OCI-LY7 (cell line): ENCODE measurements at regions not wholly inside any gene's neighbourhood (a gene's known extent, or its start where the extent isn't known, plus 50 kb on each side); places are given as distances from the start of the nearest gene placed in this dataset.

Experiments used
- BruUV-seq: library from RNA; stranded (reverse); fragments of 400-500 nt; replicated peaks from 2 replicates; lab custom pipeline; 2021; lab: Mats Ljungman, UMichigan
- CTCF ChIA-PET: fragments of 300-600 bp; sonication (Branson Sonifier 250); formaldehyde crosslinking; loops from one replicate; lab custom pipeline; 2022; ENCODE audit warnings: antibody characterized with exemption; ENCODE audit not compliant: unreplicated experiment; lab: Charles Lee
- POLR2A ChIA-PET: fragments of 300-600 bp; sonication (Branson Sonifier 250); formaldehyde crosslinking; loops from one replicate; lab custom pipeline; 2022; ENCODE audit warnings: antibody characterized with exemption; lab: Charles Lee
- DNase-seq: peaks from one replicate; pipeline ENCODE4 v3.0.0-alpha.2; 2015; ENCODE audit warnings: low spot score
- H2AFZ ChIP-seq: fragments of 200-600 bp; sonication (generic), shearing (Covaris generic); 2 replicates; pipeline ENCODE4 v1.6.1; 2014; ENCODE audit warnings: mild to moderate bottlenecking, antibody characterized with exemption, low read length, moderate library complexity
- H3K27ac ChIP-seq: fragments of 200-600 bp; sonication (generic); 2 replicates; pipeline ENCODE4 v1.5.1; 2014; ENCODE audit warnings: mixed run types, low read depth, mild to moderate bottlenecking, moderate library complexity, low read length, inconsistent platforms; ENCODE audit not compliant: poor library complexity, severe bottlenecking
- H3K36me3 ChIP-seq: fragments of 200-600 bp; sonication (generic); 2 replicates; pipeline ENCODE4 v1.6.1; 2014; ENCODE audit warnings: mild to moderate bottlenecking, antibody characterized with exemption, low read length, moderate library complexity, mixed read lengths; ENCODE audit not compliant: insufficient read depth
- H3K4me1 ChIP-seq: fragments of 200-600 bp; sonication (generic); 2 replicates; pipeline ENCODE4 v1.5.1; 2014; ENCODE audit warnings: mild to moderate bottlenecking, low read length; ENCODE audit not compliant: insufficient read depth, poor library complexity, severe bottlenecking
- H3K4me2 ChIP-seq: fragments of 200-600 bp; sonication (generic); 2 replicates; pipeline ENCODE4 v1.6.1; 2014; ENCODE audit warnings: mild to moderate bottlenecking, low read length
- H3K4me3 ChIP-seq: fragments of 200-600 bp; sonication (generic); 2 replicates; pipeline ENCODE4 v1.5.1; 2014; ENCODE audit warnings: mild to moderate bottlenecking, low read depth, low read length; ENCODE audit not compliant: poor library complexity, severe bottlenecking
- H3K79me2 ChIP-seq: fragments of 200-600 bp; sonication (generic); 2 replicates; pipeline ENCODE4 v1.6.1; 2016; ENCODE audit warnings: low read depth, mild to moderate bottlenecking, low read length, moderate library complexity, mixed read lengths; ENCODE audit not compliant: insufficient read depth
- H3K9me2 ChIP-seq: fragments of 200-600 bp; sonication (generic); 2 replicates; pipeline ENCODE4 v1.6.1; 2016; ENCODE audit warnings: mild to moderate bottlenecking, low read length, mixed read lengths; ENCODE audit not compliant: insufficient read depth
- H3K9me3 ChIP-seq: fragments of 200-600 bp; sonication (generic); 2 replicates; pipeline ENCODE4 v1.6.1; 2014; ENCODE audit warnings: mild to moderate bottlenecking, mixed run types, low read length, mixed read lengths
- H4K20me1 ChIP-seq: fragments of 200-600 bp; sonication (generic); 2 replicates; pipeline ENCODE4 v1.6.1; 2014; ENCODE audit warnings: mild to moderate bottlenecking, antibody characterized with exemption, low read length, moderate library complexity, mixed read lengths; ENCODE audit not compliant: insufficient read depth
- EZH2phosphoT487 ChIP-seq: fragments of 200-600 bp; sonication (generic); IDR thresholded peaks from 2 replicates; pipeline ENCODE4 v1.6.1; 2018; ENCODE audit warnings: low read depth, borderline replicate concordance, mild to moderate bottlenecking, mixed run types, antibody characterized with exemption, low read length, moderate library complexity, mixed read lengths
- intact Hi-C: fragments of 100-400 bp; cut with micrococcal nuclease; formaldehyde crosslinking; loops from one replicate; pipeline ENCODE4 v1.10.0; 2022; ENCODE audit not compliant: unreplicated experiment
- TF ChIP-seq, protein P1 (sequence below): fragments of 200-600 bp; sonication (generic); conservative IDR thresholded peaks from 2 replicates; pipeline ENCODE4 v1.5.1; 2014; ENCODE audit warnings: mild to moderate bottlenecking, antibody characterized with exemption, low read length, moderate library complexity, mixed read lengths

- intact Hi-C loops = no loop called here
- no peaks in the 10 kb centered on the region for H3K4me1 ChIP-seq
- no peak overlapping the region for H3K4me2 ChIP-seq
- no peak for TF ChIP-seq EZH2phosphoT487
- TF ChIP-seq, protein P1, sequence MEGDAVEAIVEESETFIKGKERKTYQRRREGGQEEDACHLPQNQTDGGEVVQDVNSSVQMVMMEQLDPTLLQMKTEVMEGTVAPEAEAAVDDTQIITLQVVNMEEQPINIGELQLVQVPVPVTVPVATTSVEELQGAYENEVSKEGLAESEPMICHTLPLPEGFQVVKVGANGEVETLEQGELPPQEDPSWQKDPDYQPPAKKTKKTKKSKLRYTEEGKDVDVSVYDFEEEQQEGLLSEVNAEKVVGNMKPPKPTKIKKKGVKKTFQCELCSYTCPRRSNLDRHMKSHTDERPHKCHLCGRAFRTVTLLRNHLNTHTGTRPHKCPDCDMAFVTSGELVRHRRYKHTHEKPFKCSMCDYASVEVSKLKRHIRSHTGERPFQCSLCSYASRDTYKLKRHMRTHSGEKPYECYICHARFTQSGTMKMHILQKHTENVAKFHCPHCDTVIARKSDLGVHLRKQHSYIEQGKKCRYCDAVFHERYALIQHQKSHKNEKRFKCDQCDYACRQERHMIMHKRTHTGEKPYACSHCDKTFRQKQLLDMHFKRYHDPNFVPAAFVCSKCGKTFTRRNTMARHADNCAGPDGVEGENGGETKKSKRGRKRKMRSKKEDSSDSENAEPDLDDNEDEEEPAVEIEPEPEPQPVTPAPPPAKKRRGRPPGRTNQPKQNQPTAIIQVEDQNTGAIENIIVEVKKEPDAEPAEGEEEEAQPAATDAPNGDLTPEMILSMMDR = 0 out of 2 replicates have a peak, but pooled peaks have one; percentile 20
- H3K36me3 ChIP-seq = no peaks in the 10 kb centered on the region
- no peak overlapping the region for H2AFZ ChIP-seq
- CTCF ChIA-PET = no interaction called here
- no peaks in the 10 kb centered on the region for H3K9me2 ChIP-seq
- H4K20me1 ChIP-seq = no peaks in the 10 kb centered on the region
- no peak overlapping the region for H3K27ac ChIP-seq
- DNase-seq = no peak
- no TSS peak for BruUV-seq
- H3K79me2 ChIP-seq = no peaks in the 10 kb centered on the region
- H3K9me3 ChIP-seq = no peaks in the 10 kb centered on the region
- no peak overlapping the region for H3K4me3 ChIP-seq
- POLR2A ChIA-PET = interaction anchor here (0.5 to 0.8 kb wide), 2 partner anchors 14 to 1144 kb away, joined by 3 read pairs; no protein-coding TSS in a partner anchor
These were observed 77.9 kb upstream of the BMP5 start for GRCh38 chr6:55953335-55953734.

- TF ChIP-seq, protein P1 = no peak
- TF ChIP-seq EZH2phosphoT487 = no peak
- H3K4me3 ChIP-seq = no peak overlapping the region
- H4K20me1 ChIP-seq = no peaks in the 10 kb centered on the region
- H2AFZ ChIP-seq = no peak overlapping the region
- no peak for DNase-seq
- no TSS peak for BruUV-seq
- H3K4me1 ChIP-seq = no peaks in the 10 kb centered on the region
- CTCF ChIA-PET = no interaction called here
- H3K27ac ChIP-seq = no peak overlapping the region
- no peaks in the 10 kb centered on the region for H3K9me2 ChIP-seq
- POLR2A ChIA-PET = no interaction called here
- H3K36me3 ChIP-seq = no peaks in the 10 kb centered on the region
- no peaks in the 10 kb centered on the region for H3K79me2 ChIP-seq
- H3K4me2 ChIP-seq = no peak overlapping the region
- intact Hi-C loops = no loop called here
- no peaks in the 10 kb centered on the region for H3K9me3 ChIP-seq
These were observed 74.9 kb upstream of the BMP5 start for GRCh38 chr6:55950071-55950814.

GRCh38 chr6:55943329-55943728 lies 67.9 kb upstream of the BMP5 start:
- Histone ChIP-seq H3K9me3 (no peaks in the 10 kb centered on the region), H3K27ac (no peak overlapping the region), H3K4me3 (no peak overlapping the region), H3K36me3 (no peaks in the 10 kb centered on the region), H3K79me2 (no peaks in the 10 kb centered on the region), H3K4me2 (no peak overlapping the region), H3K4me1 (no peaks in the 10 kb centered on the region), H3K9me2 (no peaks in the 10 kb centered on the region), H2AFZ (no peak overlapping the region), H4K20me1 (no peaks in the 10 kb centered on the region)
- intact Hi-C loops = no loop called here
- ChIA-PET POLR2A (no interaction called here), CTCF (no interaction called here)
- BruUV-seq = no TSS peak
- TF ChIP-seq, protein P1 = no peak
- TF ChIP-seq EZH2phosphoT487 = no peak
- DNase-seq = no peak
